Vagina (tissue), 2 donors: ENCODE measurements at regions not wholly inside any gene's neighbourhood (a gene's known extent, or its start where the extent isn't known, plus 50 kb on each side); places are given as distances from the start of the nearest gene placed in this dataset.

ENCODE experiments used
- DNase-seq, 2 donors: peaks; one replicate each; pipeline ENCODE4 v3.0.0-alpha.2; 2017; ENCODE audit errors: extremely low spot score in 2 of 2
- H3K27ac ChIP-seq: fragments of 200-600 bp; sonication (generic); one replicate; pipeline ENCODE4 v1.5.1; 2019
- H3K27me3 ChIP-seq: fragments of 200-600 bp; sonication (generic); one replicate; pipeline ENCODE4 v1.5.1; 2019
- H3K36me3 ChIP-seq, 2 donors: fragments of 200-600 bp; sonication (generic); one replicate each; pipeline ENCODE4 v1.5.1; 2017 to 2019
- H3K4me1 ChIP-seq: fragments of 200-600 bp; sonication (generic); one replicate; pipeline ENCODE4 v1.5.1; 2019
- H3K4me3 ChIP-seq, 2 donors: fragments of 200-600 bp; sonication (generic); 1 replicate in 1 of 2; 2 replicates in 1 of 2; pipeline ENCODE4 v1.5.1; 2016 to 2019
- H3K9me3 ChIP-seq: fragments of 200-600 bp; sonication (generic); one replicate; pipeline ENCODE4 v1.5.1; 2019
- POLR2A ChIP-seq, 2 donors: fragments of 450-650 bp; IDR thresholded peaks; one replicate each; pipeline ENCODE4 v1.6.1; 2017; ENCODE audit warnings: antibody characterized with exemption in 2 of 2, mild to moderate bottlenecking in 2 of 2, moderate library complexity in 2 of 2
- POLR2AphosphoS5 ChIP-seq, 2 donors: sonication (generic); formaldehyde crosslinking; IDR thresholded peaks; one replicate each; pipeline ENCODE4 v1.9.0; 2017; ENCODE audit warnings: antibody characterized with exemption in 2 of 2, mild to moderate bottlenecking in 2 of 2, low read depth in 1 of 2; ENCODE audit not compliant: insufficient read depth in 1 of 2
- intact Hi-C: fragments of 100-400 bp; cut with DNase I; formaldehyde crosslinking; loops from one replicate; pipeline ENCODE4 v1.15.1; 2023
- TF ChIP-seq, protein P1 (sequence below), 3 experiments: fragments of 450-650 bp in 2 of 3; fragments of 200-600 bp in 1 of 3; sonication (generic) in 1 of 3; IDR thresholded peaks; one replicate each; pipeline ENCODE4 v1.5.1; 2017 to 2019; ENCODE audit warnings: antibody characterized with exemption in 3 of 3, mild to moderate bottlenecking in 2 of 3, moderate library complexity in 2 of 3

DNA sequence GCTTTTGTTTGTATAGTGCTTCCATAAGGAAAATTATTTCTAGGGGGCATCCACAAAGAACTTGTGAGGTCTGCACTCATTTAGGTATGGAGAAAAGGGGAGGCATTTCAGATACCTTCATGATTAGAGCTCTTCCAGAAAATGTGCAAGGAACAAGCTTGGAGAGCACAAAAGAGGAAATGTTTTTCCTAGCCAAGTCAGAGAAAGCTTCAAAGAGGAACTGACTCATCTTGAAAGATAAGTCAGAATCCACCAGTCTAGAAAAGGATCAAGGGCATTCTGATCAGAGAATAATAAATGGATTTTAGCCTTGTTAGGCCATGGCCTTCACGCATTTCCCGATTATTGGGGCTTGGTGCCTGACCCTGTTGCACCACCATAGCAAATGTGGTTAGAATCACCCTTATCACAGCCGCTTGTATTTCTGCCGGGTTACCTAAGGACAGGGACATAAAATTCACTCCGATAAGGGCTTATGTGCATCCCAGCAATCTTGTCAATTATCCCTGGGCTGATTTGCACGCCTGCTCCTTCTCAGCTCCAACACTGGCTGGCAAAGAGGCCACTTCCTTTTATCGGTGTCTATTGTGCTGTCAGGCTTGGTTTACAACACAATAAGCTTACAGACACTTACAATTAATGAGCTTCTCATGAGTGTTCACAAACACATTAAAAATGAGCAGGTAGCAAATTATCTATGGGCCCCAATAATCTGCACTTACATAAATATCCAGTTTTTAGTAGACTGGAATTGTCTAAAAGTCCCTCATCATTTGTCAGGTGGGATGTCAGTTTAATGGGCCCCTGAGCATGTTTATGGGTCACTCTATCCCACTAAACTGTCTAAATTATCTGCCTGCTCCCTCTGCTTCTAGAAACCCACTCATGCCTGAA lies 613.5 kb downstream of the SOX6 start:
- intact Hi-C loops: no loop called here
- TF ChIP-seq POLR2AphosphoS5 (IDR thresholded peaks at IDR 0.05; ENCODE audit: insufficient read depth in 1 of 2, low read depth in 1 of 2) (no peak), POLR2A (IDR thresholded peaks at IDR 0.05) (no peak)
- TF ChIP-seq, protein P1, sequence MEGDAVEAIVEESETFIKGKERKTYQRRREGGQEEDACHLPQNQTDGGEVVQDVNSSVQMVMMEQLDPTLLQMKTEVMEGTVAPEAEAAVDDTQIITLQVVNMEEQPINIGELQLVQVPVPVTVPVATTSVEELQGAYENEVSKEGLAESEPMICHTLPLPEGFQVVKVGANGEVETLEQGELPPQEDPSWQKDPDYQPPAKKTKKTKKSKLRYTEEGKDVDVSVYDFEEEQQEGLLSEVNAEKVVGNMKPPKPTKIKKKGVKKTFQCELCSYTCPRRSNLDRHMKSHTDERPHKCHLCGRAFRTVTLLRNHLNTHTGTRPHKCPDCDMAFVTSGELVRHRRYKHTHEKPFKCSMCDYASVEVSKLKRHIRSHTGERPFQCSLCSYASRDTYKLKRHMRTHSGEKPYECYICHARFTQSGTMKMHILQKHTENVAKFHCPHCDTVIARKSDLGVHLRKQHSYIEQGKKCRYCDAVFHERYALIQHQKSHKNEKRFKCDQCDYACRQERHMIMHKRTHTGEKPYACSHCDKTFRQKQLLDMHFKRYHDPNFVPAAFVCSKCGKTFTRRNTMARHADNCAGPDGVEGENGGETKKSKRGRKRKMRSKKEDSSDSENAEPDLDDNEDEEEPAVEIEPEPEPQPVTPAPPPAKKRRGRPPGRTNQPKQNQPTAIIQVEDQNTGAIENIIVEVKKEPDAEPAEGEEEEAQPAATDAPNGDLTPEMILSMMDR (IDR thresholded peaks at IDR 0.05): no peak
- Histone ChIP-seq H3K27ac (no peak overlapping the region), H3K4me1 (no peaks in the 10 kb centered on the region), H3K9me3 (no peaks in the 10 kb centered on the region), H3K36me3 (no peaks in the 10 kb centered on the region), H3K27me3 (no peaks in the 10 kb centered on the region), H3K4me3 (no peak overlapping the region)
- no peak for DNase-seq

GRCh38 chr11:15744693-15745092 lies 611.7 kb downstream of the SOX6 start:
- no peak for DNase-seq
- H3K27me3 ChIP-seq: no peaks in the 10 kb centered on the region
- intact Hi-C loops: no loop called here
- TF ChIP-seq POLR2A (IDR thresholded peaks at IDR 0.05): no peak
- TF ChIP-seq POLR2AphosphoS5 (IDR thresholded peaks at IDR 0.05; ENCODE audit: insufficient read depth in 1 of 2, low read depth in 1 of 2): no peak
- TF ChIP-seq, protein P1 (IDR thresholded peaks at IDR 0.05): no peak
- no peak overlapping the region for H3K27ac ChIP-seq
- H3K4me3 ChIP-seq: no peak overlapping the region
- no peaks in the 10 kb centered on the region for H3K9me3 ChIP-seq
- H3K4me1 ChIP-seq: no peaks in the 10 kb centered on the region
- no peaks in the 10 kb centered on the region for H3K36me3 ChIP-seq

DNA sequence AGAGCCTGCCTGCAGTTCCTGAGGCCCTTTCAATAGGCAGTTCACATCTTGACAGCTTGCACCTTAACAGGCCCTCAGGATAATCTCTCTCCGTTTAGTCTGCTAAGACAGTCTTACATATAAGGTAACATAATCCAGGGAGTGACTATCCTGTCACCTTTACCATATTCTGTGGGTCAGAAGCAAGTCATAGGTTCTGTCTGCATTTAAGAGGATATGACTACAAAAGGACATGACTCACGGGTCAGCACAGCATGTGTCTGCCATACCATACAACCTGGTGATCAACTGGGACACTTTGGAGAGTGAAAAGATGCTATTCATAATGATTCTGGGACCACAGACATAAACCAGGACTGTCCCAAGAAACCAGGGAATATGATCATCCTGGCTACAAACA lies 611.1 kb downstream of the SOX6 start:
- no peaks in the 10 kb centered on the region for H3K9me3 ChIP-seq
- no peak overlapping the region for H3K27ac ChIP-seq
- H3K4me1 ChIP-seq: no peaks in the 10 kb centered on the region
- intact Hi-C loops: no loop called here
- DNase-seq: no peak
- TF ChIP-seq, protein P1 (IDR thresholded peaks at IDR 0.05): no peak
- no peak for TF ChIP-seq POLR2AphosphoS5 (IDR thresholded peaks at IDR 0.05; ENCODE audit: insufficient read depth in 1 of 2, low read depth in 1 of 2)
- no peak for TF ChIP-seq POLR2A (IDR thresholded peaks at IDR 0.05)
- no peaks in the 10 kb centered on the region for H3K27me3 ChIP-seq
- no peak overlapping the region for H3K4me3 ChIP-seq
- no peaks in the 10 kb centered on the region for H3K36me3 ChIP-seq

DNA sequence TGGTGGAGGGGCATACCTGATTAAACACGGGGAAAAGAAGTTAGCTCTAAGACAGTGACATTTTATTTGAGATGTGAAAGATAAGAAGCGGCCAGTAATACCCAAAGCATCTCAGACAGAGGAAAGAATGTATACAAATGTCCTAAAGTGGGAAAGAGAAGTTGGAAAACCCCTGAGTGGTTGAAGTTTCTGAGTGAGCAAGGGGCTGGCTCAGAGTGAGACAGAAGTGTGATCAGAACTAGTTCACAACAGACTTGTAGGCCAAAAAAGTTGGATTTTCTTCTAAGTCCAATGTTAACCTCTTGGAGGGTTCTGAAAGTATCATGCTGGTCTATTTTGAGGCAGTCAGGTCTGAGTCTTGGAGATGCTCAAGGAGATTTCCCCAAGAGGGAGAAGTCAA lies 608.7 kb downstream of the SOX6 start:
- H3K4me3 ChIP-seq: no peak overlapping the region
- H3K27ac ChIP-seq: no peak overlapping the region
- H3K4me1 ChIP-seq: no peaks in the 10 kb centered on the region
- TF ChIP-seq POLR2AphosphoS5 (IDR thresholded peaks at IDR 0.05; ENCODE audit: insufficient read depth in 1 of 2, low read depth in 1 of 2) (no peak), POLR2A (IDR thresholded peaks at IDR 0.05) (no peak)
- TF ChIP-seq, protein P1 (IDR thresholded peaks at IDR 0.05): no peak
- intact Hi-C loops: no loop called here
- no peaks in the 10 kb centered on the region for H3K27me3 ChIP-seq
- no peaks in the 10 kb centered on the region for H3K9me3 ChIP-seq
- H3K36me3 ChIP-seq: no peaks in the 10 kb centered on the region
- DNase-seq: no peak

GRCh38 chr11:15748132-15748531 lies 608.2 kb downstream of the SOX6 start:
- DNase-seq: no peak
- TF ChIP-seq POLR2AphosphoS5 (IDR thresholded peaks at IDR 0.05; ENCODE audit: insufficient read depth in 1 of 2, low read depth in 1 of 2): no peak
- no peak for TF ChIP-seq POLR2A (IDR thresholded peaks at IDR 0.05)
- TF ChIP-seq, protein P1 (IDR thresholded peaks at IDR 0.05): no peak
- Histone ChIP-seq H3K27ac (no peak overlapping the region), H3K36me3 (no peaks in the 10 kb centered on the region), H3K4me1 (no peaks in the 10 kb centered on the region), H3K27me3 (no peaks in the 10 kb centered on the region), H3K9me3 (no peaks in the 10 kb centered on the region), H3K4me3 (no peak overlapping the region)
- intact Hi-C loops: no loop called here
